OCI-LY7 (cell line): ENCODE measurements at regions not wholly inside any gene's neighbourhood (a gene's known extent, or its start where the extent isn't known, plus 50 kb on each side); places are given as distances from the start of the nearest gene placed in this dataset.

Experiments
- BruUV-seq: library from RNA; stranded (reverse); fragments of 400-500 nt; replicated peaks from 2 replicates; lab custom pipeline; 2021; lab: Mats Ljungman, UMichigan
- CTCF ChIA-PET: fragments of 300-600 bp; sonication (Branson Sonifier 250); formaldehyde crosslinking; loops from one replicate; lab custom pipeline; 2022; ENCODE audit warnings: antibody characterized with exemption; ENCODE audit not compliant: unreplicated experiment; lab: Charles Lee
- POLR2A ChIA-PET: fragments of 300-600 bp; sonication (Branson Sonifier 250); formaldehyde crosslinking; loops from one replicate; lab custom pipeline; 2022; ENCODE audit warnings: antibody characterized with exemption; lab: Charles Lee
- DNase-seq: peaks from one replicate; pipeline ENCODE4 v3.0.0-alpha.2; 2015; ENCODE audit warnings: low spot score
- H2AFZ ChIP-seq: fragments of 200-600 bp; sonication (generic), shearing (Covaris generic); 2 replicates; pipeline ENCODE4 v1.6.1; 2014; ENCODE audit warnings: mild to moderate bottlenecking, antibody characterized with exemption, low read length, moderate library complexity
- H3K27ac ChIP-seq: fragments of 200-600 bp; sonication (generic); 2 replicates; pipeline ENCODE4 v1.5.1; 2014; ENCODE audit warnings: mixed run types, low read depth, mild to moderate bottlenecking, moderate library complexity, low read length, inconsistent platforms; ENCODE audit not compliant: poor library complexity, severe bottlenecking
- H3K36me3 ChIP-seq: fragments of 200-600 bp; sonication (generic); 2 replicates; pipeline ENCODE4 v1.6.1; 2014; ENCODE audit warnings: mild to moderate bottlenecking, antibody characterized with exemption, low read length, moderate library complexity, mixed read lengths; ENCODE audit not compliant: insufficient read depth
- H3K4me1 ChIP-seq: fragments of 200-600 bp; sonication (generic); 2 replicates; pipeline ENCODE4 v1.5.1; 2014; ENCODE audit warnings: mild to moderate bottlenecking, low read length; ENCODE audit not compliant: insufficient read depth, poor library complexity, severe bottlenecking
- H3K4me2 ChIP-seq: fragments of 200-600 bp; sonication (generic); 2 replicates; pipeline ENCODE4 v1.6.1; 2014; ENCODE audit warnings: mild to moderate bottlenecking, low read length
- H3K4me3 ChIP-seq: fragments of 200-600 bp; sonication (generic); 2 replicates; pipeline ENCODE4 v1.5.1; 2014; ENCODE audit warnings: mild to moderate bottlenecking, low read depth, low read length; ENCODE audit not compliant: poor library complexity, severe bottlenecking
- H3K79me2 ChIP-seq: fragments of 200-600 bp; sonication (generic); 2 replicates; pipeline ENCODE4 v1.6.1; 2016; ENCODE audit warnings: low read depth, mild to moderate bottlenecking, low read length, moderate library complexity, mixed read lengths; ENCODE audit not compliant: insufficient read depth
- H3K9me2 ChIP-seq: fragments of 200-600 bp; sonication (generic); 2 replicates; pipeline ENCODE4 v1.6.1; 2016; ENCODE audit warnings: mild to moderate bottlenecking, low read length, mixed read lengths; ENCODE audit not compliant: insufficient read depth
- H3K9me3 ChIP-seq: fragments of 200-600 bp; sonication (generic); 2 replicates; pipeline ENCODE4 v1.6.1; 2014; ENCODE audit warnings: mild to moderate bottlenecking, mixed run types, low read length, mixed read lengths
- H4K20me1 ChIP-seq: fragments of 200-600 bp; sonication (generic); 2 replicates; pipeline ENCODE4 v1.6.1; 2014; ENCODE audit warnings: mild to moderate bottlenecking, antibody characterized with exemption, low read length, moderate library complexity, mixed read lengths; ENCODE audit not compliant: insufficient read depth
- EZH2phosphoT487 ChIP-seq: fragments of 200-600 bp; sonication (generic); IDR thresholded peaks from 2 replicates; pipeline ENCODE4 v1.6.1; 2018; ENCODE audit warnings: low read depth, borderline replicate concordance, mild to moderate bottlenecking, mixed run types, antibody characterized with exemption, low read length, moderate library complexity, mixed read lengths
- intact Hi-C: fragments of 100-400 bp; cut with micrococcal nuclease; formaldehyde crosslinking; loops from one replicate; pipeline ENCODE4 v1.10.0; 2022; ENCODE audit not compliant: unreplicated experiment
- TF ChIP-seq, protein P1 (sequence below): fragments of 200-600 bp; sonication (generic); conservative IDR thresholded peaks from 2 replicates; pipeline ENCODE4 v1.5.1; 2014; ENCODE audit warnings: mild to moderate bottlenecking, antibody characterized with exemption, low read length, moderate library complexity, mixed read lengths

GRCh38 chr14:35971965-35972630, 146.0 kb downstream of the BRMS1L start:
- Histone ChIP-seq H3K4me3 (no peak overlapping the region), H3K9me3 (no peaks in the 10 kb centered on the region), H3K27ac (no peak overlapping the region), H3K4me2 (no peak overlapping the region), H3K4me1 (no peaks in the 10 kb centered on the region), H3K79me2 (no peaks in the 10 kb centered on the region), H4K20me1 (no peaks in the 10 kb centered on the region), H3K9me2 (no peaks in the 10 kb centered on the region), H2AFZ (no peak overlapping the region), H3K36me3 (no peaks in the 10 kb centered on the region)
- intact Hi-C loops, result no loop called here
- ChIA-PET CTCF (no interaction called here), POLR2A (no interaction called here)
- DNase-seq, result no peak
- no TSS peak for BruUV-seq
- TF ChIP-seq, protein P1, sequence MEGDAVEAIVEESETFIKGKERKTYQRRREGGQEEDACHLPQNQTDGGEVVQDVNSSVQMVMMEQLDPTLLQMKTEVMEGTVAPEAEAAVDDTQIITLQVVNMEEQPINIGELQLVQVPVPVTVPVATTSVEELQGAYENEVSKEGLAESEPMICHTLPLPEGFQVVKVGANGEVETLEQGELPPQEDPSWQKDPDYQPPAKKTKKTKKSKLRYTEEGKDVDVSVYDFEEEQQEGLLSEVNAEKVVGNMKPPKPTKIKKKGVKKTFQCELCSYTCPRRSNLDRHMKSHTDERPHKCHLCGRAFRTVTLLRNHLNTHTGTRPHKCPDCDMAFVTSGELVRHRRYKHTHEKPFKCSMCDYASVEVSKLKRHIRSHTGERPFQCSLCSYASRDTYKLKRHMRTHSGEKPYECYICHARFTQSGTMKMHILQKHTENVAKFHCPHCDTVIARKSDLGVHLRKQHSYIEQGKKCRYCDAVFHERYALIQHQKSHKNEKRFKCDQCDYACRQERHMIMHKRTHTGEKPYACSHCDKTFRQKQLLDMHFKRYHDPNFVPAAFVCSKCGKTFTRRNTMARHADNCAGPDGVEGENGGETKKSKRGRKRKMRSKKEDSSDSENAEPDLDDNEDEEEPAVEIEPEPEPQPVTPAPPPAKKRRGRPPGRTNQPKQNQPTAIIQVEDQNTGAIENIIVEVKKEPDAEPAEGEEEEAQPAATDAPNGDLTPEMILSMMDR, result no peak
- TF ChIP-seq EZH2phosphoT487, result no peak

GRCh38 chr14:35969310-35969709, 143.2 kb downstream of the BRMS1L start:
- BruUV-seq, result no TSS peak
- POLR2A ChIA-PET, result no interaction called here
- CTCF ChIA-PET, result no interaction called here
- Histone ChIP-seq H3K4me3 (no peak overlapping the region), H3K27ac (no peak overlapping the region), H3K9me2 (no peaks in the 10 kb centered on the region), H3K4me1 (no peaks in the 10 kb centered on the region), H3K4me2 (no peak overlapping the region), H2AFZ (no peak overlapping the region), H3K36me3 (no peaks in the 10 kb centered on the region), H3K79me2 (no peaks in the 10 kb centered on the region), H3K9me3 (no peaks in the 10 kb centered on the region), H4K20me1 (no peaks in the 10 kb centered on the region)
- no peak for DNase-seq
- TF ChIP-seq, protein P1, result no peak
- intact Hi-C loops, result no loop called here

- ChIA-PET POLR2A (interaction anchor here (1.3 kb wide), 1 partner anchor 15 kb away, joined by 4 read pairs; no protein-coding TSS in a partner anchor), CTCF (no interaction called here)
- H3K9me2 ChIP-seq, result no peaks in the 10 kb centered on the region
- H4K20me1 ChIP-seq, result no peaks in the 10 kb centered on the region
- no peak overlapping the region for H3K4me2 ChIP-seq
- no peaks in the 10 kb centered on the region for H3K4me1 ChIP-seq
- H3K9me3 ChIP-seq, result no peaks in the 10 kb centered on the region
- H3K4me3 ChIP-seq, result no peak overlapping the region
- no peaks in the 10 kb centered on the region for H3K79me2 ChIP-seq
- intact Hi-C loops, result no loop called here
- no peak overlapping the region for H3K27ac ChIP-seq
- BruUV-seq, result no TSS peak
- H3K36me3 ChIP-seq, result no peaks in the 10 kb centered on the region
- no peak overlapping the region for H2AFZ ChIP-seq
- TF ChIP-seq, protein P1, result no peak
- TF ChIP-seq EZH2phosphoT487, result no peak
- DNase-seq, result no peak
Observed at GRCh38 chr14:35965400-35965799, 139.3 kb downstream of the BRMS1L start.
